SKM-1 treated with dmso at 0.1 percent for 144 hours (cell line): ENCODE measurements at regions not wholly inside any gene's neighbourhood (a gene's known extent, or its start where the extent isn't known, plus 50 kb on each side); places are given as distances from the start of the nearest gene placed in this dataset.

ENCODE experiments used
- DNase-seq: peaks from one replicate; lab custom pipeline; 2025; ENCODE audit not compliant: unreplicated experiment; lab: John Stamatoyannopoulos, UW

DNA sequence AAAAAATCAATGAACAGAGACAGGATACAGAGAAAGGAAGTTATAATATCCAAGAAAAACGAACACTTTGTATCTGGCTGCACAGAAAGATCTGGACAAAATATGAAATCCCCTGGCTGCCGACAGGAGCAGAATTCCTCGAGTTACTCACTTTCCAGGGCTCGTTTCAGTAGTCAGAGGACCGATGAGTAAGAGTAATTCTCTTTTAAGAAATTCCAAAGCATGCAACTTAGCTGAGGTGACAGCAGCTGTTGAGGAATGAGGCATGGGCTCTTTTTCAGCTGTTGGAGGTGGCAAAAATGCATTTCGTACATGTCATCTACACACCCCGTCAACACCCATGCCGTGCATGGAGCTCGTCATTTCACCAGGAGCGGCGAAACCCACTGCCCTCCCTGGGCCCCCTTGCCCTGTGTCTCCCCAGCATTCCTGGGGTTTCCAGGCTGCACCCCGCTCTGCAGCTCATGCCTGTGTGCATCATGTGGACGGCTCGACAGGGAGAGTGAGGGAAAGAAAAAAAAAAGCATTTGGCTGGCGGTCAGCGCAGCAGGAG is 210.8 kb upstream of the SMIM21 start:
- no peak for DNase-seq

DNA sequence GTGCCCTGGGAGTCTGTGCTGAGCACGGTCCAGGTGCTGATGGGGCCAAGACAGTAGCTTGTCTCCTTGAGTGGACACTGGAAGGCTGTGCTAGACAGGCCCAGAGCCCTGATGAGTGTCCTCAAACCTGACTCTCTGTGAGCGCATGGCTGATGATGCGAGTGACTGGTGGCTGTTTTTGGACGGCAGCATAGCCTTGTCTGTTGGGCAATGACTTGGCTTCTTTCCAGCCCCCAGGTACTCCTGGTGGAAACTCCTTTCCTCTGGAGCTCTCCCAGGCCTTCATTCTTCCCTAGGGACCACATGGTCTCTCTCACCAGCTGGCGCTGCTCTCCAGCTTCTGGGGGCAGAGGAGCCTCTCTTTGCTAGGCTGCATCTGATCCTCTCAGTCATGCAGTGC is 207.6 kb upstream of the SMIM21 start:
- DNase-seq: no peak

DNA sequence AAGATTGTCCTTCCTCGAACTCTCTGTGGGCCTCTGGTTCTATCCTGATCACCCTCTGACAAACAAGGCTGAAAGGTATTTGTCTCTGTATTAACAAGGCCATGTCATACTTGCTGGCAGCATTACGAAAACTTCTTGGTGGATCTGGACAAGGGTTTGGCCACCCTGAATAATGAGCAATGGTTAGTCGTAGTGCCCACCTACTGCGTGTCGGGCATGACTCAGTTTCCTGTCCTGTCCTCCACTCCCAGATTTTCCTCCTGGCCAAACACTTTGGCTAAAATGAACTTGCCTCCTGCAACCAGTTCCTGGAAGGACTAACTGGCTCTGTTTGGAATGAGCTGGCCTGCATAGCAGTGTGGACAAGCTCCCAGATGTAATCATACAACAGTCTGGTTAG is 198.5 kb upstream of the SMIM21 start:
- DNase-seq: no peak

DNA sequence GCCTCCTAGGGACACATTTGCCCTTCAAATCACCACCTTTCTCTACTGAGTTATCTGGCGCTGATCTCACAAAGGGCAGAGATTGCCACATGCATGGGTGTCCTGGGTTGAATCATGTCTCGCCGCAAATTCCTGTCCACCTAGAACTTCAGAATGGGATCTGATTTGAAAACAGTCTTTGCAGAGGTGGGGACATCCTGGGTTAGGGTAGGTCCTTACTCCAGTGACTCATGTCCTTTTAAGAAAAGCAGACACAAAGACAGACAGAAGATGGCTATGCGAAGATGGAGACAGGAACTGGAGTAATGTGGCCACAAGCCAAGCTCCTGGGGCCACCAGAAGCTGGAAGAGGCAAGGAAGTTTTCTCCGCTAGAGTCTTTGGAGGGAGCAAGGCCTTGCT is 197.4 kb upstream of the SMIM21 start:
- no peak for DNase-seq

DNA sequence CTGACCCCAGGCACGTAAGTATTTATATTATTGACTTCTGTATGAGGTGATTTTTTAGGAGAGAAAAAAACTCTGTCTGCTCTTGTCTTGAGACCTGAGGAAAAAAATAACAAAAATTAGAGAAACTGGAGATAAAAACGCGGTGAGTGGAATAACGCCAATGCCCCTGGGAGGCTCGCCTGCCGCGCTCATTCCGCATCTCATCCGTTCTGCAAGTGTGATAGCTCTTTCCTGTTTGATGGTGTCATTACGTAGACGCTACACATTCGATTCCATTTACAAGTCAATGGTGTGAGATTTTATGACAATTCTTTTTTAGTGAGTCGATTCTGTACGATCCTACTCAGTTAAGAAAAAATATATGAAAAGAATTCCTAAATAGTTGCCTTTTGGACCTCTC is 194.3 kb upstream of the SMIM21 start:
- no peak for DNase-seq

DNA sequence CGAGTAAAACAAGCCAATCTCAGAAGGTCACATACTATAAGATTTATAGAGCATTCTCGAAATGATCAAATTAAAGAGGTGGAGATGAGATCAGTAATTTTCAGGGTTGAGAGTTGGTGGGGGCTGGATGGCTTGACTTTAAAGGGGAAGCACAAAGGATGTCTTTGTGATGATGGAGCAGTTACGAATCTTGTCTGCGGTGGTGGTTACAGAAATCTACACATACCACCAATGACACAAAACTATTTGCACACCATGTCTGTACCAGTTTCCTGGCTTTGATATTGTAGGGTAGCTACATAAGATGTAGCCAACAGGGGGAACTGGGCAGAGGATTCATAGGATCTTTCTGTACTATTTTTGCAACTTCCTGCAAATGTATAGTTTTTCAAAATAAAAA is 190.6 kb upstream of the SMIM21 start:
- DNase-seq: no peak

DNA sequence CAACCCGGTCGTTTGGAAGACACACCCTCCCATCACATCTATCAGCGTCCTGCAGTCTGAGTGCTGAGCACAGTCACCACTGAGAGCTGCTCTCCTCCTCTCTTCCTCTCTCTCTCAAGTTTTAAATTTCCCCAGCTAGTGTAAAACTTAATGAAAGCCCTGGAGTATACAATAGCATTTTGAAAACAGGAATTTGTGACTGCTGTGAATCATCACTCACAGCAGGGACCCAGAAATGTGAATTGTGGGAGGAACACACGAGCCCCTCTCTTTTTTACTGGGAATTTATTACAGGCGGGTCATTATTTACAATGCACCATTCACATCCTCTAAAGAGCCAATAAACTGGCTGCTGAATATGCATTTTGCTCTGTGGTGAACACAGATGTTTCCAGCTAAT is 185.0 kb upstream of the SMIM21 start:
- DNase-seq: no peak

DNA sequence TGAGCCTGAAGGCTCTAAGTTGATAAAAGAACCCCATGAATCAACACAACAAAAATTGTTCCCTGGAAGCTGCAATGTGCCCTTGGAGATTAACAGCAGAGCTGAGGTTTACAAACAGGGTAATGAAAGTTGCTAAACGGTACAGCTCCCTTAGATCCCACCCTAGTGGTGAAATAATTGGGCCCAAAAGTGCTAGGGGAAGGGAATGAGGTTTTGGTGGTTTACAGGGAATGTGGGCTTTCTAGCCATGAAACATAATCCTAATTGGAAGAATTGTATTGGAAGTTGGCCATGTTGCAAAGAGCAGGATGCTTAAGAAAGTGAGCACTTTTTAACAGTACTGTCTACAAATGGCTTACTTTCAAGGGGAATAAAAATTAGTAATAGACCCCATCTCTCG is 180.2 kb upstream of the SMIM21 start:
- DNase-seq: no peak

DNA sequence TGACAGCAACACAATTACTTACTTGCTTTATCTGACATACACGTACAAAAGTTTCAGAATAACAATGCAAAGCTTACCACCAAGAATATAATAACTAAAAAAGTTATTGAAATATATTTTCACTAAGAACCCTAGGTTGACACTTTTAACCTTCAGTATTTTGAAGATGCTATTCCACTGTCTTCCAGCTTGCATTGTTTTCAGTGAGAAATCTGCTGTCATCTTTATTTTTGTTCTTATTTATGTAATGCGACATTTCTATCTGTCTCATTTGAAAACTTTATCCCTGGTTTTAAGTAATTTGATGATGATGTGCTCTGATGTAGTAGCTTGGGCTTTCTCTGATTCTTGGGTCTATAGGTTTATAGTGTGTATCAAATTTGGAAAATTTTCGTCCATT is 165.0 kb upstream of the SMIM21 start:
- no peak for DNase-seq

DNA sequence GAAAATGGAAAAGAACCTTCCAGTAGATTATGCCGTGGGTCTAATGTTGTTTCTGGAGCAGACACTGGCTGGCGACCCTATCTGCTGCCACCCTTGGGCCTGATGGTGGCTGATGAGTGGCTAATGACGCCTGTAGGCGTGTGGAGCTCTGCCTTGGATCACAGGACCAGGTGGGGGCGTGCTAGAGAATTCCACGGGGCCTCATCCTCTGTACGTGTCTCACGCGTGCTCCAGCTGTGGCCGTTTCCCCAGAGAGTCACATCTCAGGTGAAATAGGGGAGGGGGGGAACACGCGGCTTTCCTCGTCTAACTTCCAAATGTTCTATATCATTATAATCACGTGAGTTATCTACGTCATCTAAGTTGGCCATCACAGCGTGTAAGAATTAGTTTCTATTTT is 160.9 kb upstream of the SMIM21 start:
- no peak for DNase-seq

DNA sequence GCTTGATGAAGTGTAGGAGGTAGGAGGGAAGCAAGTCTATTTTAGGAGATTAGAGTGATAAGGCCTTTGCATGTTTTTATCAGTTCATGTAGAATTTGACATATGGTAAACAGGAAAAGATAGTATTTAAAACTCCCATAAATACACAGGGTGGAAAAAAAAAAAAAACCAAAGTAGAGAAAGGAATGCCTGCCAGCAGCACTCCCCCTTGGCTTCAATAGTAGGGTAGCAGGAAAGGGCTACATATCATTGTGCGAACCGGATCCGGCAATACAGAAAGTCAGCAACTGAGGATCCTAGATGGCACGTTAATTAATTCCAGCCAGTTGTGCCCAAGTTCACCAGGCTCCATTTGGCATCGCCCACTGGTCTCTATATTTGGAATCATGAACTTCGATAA is 159.6 kb upstream of the SMIM21 start:
- DNase-seq: no peak

DNA sequence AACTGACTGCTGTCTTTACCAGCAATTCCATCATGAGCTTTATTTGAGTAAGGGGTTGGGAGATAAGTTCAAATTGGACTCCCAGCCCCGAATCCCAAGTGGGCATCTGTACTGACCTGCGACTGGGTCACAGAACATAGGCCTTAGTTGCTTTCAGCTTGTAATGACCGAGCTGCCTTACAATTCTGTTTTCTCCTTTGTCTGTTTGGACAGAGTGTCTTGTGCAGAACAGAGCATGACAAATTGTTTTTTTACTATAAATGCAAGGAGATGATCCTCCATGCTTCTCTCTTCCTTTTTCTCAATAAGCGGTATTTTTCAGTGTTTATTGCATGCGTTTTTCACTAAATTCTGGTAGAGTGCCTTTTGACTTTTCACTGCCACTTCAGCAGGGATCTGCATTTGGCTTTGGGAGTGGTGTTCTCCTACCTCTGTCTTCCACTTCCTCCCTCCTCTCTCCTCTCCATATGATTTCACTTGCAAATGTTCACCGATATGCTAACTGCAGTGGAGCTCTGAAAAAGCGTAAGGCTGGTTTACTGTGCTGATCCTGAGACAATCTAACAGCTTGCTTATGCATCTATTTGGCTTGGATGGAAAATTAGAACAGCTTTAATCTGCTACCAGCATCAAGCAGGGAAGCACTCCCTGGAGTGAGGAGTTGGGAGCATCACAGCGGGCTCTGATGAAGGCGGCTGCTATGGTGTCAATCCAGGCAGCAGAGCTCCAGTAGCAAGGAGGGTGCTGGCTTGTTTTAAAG is 158.8 kb upstream of the SMIM21 start:
- DNase-seq: no peak

DNA sequence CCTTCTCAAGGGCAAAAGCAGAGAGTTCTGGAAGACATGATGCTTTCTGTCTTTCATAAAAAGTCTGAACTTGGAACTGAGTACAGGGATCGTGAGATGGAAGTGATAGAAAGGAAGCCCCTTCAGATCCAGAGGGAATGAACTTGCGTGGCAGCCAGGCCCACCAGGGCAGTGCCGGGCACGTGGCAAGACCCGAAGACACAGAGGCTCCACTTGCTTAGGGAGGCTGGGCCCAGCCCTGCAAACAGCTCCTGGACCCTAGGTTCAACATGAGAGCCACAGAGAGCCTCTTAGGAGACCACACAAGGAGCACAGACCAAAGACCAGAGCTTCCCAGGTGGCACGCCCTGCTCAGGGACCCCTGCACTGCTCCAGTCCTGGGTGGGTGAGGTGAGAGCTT is 155.4 kb upstream of the SMIM21 start:
- no peak for DNase-seq

DNA sequence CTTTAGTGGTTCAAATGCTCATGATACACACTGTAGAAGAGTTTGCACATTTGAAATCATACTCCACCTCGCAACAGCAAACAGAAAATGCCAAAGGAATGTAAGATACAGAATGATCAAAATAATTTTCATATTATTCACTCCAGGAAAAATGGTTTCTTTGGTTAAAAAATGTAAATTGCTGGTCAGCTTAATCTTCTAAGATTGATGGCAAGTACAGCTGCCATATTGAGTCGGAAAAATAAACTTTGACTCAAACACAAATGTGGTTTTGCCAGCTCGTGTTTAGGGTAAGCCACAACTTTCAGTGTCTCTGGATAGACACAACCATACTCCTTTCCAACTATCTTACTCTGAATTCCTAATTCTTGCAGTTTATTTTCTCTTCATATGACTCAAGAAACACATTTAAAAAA is 154.9 kb upstream of the SMIM21 start:
- DNase-seq: no peak

DNA sequence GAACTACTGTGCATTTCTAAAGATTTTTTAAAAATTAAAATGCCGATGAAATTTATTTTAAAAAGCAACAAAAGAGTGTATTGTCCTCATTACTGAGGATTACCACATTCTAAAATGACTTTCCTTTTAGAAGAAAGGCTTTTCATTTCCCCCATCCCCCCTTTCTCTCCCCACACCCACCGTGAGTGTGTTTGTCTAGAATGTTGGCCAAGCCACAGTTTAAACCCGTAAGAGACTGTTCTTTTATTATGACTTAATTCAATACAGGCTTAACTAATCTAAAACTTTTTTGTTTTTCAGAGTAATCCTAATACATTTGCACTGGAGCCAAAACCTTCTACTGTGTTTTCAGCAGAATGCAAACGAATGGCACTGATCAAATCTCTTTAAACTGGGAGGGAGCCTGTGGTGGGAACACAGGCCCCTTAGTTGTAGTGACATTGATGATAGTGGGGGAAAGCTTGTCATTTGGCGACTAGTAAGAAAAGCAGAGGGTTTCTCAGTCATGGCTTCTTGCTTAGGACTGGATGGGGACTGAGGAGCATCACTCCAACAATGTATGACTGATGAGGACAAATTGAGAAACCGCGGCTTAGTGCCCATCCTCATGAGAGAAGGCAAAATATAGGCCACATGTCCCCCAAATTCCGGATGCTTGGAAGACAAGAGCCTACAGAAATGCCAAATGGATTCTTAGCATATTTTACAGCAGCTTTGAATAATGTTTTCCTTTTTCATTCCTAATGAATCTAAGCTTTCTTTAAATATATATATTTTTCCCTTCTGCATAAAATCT is 154.0 kb upstream of the SMIM21 start:
- no peak for DNase-seq

DNA sequence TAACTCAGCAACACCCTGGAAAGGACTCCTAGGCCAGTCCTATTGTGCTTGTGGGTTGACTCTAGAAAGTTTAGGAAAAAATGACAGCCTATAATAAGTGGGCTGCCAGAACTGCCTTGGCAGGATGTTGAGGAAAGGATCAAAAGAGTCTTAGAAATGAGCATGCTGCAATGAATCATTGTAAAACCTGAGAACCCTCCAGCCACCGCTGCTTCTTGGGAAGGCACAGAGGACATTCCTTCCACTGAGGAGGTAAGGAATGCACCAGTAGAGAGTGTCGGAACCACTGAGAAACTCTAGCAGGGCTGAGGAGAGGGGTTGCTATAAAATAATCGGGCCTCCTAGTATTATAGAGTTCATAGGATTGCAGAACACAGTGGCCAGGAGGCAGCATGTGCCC is 146.7 kb upstream of the SMIM21 start:
- DNase-seq: no peak

DNA sequence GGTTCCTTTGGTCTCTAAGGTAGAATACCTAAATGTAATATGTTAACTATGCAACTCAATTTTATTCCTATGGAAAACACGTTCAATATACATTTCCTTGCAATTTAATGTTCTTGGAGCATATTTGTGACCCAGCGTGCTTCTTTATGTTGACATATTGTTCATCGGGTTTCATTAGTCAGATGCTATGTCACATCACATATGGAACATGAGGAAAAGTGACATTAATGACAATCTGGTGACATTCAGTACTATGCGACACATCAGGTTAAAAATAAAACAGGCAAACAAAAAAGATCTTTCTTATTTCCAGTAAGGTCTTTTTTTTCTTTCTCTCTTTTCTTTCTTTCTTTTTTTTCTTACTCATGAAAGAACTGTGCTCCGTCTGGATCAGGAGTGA is 135.6 kb upstream of the SMIM21 start:
- no peak for DNase-seq

DNA sequence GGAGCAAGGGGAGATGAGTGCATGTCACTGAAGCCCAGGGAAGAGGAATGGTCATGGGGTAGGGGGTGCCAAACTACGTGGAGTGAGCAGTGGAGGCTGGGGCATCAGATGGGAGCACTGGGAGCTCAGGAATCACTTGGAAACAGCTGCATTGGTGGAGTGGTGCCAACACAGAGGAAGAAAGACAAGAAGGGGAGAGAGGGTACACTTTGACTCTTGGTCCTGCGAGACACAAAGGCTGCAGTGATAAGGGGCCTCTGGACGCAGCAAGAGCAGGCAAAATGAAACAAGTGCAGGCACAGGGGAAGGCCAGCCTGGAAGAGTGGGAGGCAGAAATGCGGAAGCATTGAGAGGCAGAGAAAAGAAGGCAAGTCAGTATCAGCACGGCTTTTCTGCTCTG is 134.7 kb upstream of the SMIM21 start:
- DNase-seq: no peak

DNA sequence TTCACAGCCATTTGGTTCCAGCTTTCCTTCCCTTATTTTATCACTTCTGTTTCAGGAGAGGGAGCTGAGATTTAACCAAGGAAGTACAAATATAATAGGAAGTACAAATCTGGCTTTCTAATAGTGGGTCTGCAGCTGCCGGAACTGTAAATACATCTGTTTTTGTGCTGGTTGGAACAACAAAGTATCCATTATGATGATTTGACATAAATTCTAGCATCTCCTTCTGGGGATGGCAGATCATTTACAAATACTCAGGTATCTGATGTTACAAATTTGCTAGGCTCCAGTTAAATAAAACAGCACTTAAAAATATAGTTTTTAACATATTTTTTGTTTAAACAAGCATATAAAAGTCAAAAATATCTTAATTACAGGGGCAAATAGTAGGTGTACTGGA is 131.3 kb upstream of the SMIM21 start:
- no peak for DNase-seq

DNA sequence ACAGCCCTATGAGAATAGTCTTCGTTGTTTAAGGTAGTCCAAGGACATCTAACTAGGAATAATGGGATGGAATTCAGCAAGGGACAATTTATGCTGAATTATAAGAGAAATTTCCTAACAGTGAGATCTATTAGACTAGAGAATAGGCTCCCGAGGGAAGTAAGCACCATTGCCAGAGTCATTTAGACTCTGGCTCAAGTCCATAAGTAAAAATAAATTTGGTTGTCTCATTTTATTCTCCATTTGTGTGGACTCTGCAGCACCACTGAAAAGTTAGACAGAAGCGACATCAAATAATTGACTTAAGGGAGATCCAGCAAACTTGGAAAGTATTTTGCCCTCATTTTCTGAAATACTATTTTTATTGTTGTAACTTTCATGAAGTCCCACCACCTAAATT is 129.3 kb upstream of the SMIM21 start:
- DNase-seq: no peak

DNA sequence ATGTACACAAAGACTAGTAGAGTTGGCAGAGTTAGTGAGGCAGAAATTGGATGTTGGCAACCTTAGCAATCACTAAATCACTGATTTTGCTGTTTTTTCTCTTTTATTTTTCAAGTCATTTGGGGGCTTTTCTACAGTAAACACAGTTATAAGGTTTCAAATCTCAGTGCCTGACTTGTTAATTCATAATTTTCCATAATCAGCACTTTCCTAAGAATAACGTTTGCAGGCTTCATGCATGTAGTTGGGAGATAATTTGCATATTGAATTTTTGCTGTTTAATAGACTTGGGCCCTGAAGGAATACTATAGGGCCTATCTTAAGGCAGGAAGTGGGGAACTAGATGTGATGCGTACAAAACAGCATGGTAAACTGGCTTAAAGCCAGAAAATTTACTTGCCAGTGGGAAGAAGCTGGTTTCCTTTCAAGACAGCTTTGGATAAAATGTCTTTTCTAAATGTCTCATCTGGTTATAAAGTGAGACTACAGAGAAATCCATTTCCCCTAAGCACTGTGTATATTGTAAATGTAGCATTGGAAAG is 127.2 kb upstream of the SMIM21 start:
- no peak for DNase-seq

DNA sequence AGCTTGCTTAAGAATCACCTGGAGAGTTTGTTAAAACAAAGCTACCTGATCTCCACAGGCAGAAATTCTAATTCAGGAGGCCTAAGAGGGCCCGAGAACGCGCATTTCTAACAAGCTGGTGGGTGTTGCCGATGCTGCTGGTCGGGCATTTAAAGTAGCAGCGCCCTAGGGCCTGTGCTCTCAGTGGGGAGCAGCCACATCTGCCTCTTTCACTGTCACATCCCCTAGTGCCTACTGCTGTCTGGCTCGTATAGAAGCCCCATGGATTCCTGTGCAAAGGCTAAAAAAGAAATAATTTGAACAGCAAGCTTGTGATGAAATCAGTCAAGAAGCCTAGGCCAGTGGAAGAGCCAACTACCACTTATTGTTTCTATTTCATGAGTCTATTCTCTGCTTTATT is 126.7 kb upstream of the SMIM21 start:
- DNase-seq: no peak
